Activated CD4-positive, alpha-beta T cell treated with anti-CD3 and anti-CD28 coated beads, Interleukin-2, amount 50 U/mL, for 16 hours (primary cell): ENCODE measurements at regions not wholly inside any gene's neighbourhood (a gene's known extent, or its start where the extent isn't known, plus 50 kb on each side); places are given as distances from the start of the nearest gene placed in this dataset.
"Not testable (repeated sequence)": the region's sequence is repeated elsewhere in the genome, so short reads cannot be mapped to it uniquely, and the experiment has no call there.

ENCODE experiments used
- DNase-seq: peaks from one replicate; pipeline ENCODE4 v3.0.0-alpha.2; 2020

- no peak for DNase-seq
Observed at GRCh38 chr6:144624716-144625115, 339.6 kb downstream of the UTRN start.

DNA sequence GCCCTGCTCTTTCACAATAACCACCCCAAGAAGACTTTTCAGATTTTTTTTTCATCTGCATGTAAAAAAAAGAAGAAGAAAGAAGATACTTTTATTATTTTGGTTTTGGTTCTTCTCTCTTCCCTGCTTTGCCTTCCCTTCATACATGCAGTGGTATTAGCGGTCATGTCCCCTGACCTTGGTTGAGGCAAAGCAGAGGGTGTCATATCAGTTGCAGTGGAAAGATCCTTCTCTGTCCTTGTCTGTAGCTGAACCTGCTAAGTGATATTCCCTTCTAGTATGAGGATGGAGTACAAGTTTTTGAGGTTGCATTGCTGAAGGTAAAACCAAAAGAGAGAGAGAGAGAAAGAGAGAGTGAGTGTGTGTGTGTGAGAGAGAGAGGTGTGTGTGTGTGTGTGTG lies 345.7 kb downstream of the UTRN start:
- no peak for DNase-seq

GRCh38 chr6:144632266-144632665 lies 347.1 kb downstream of the UTRN start:
- no peak for DNase-seq

GRCh38 chr6:144633886-144634285 lies 348.8 kb downstream of the UTRN start:
- DNase-seq, result no peak

GRCh38 chr6:144634371-144634770 lies 349.2 kb downstream of the UTRN start:
- no peak for DNase-seq

- no peak for DNase-seq
Observed at GRCh38 chr6:144635051-144635450, 349.9 kb downstream of the UTRN start.

- not testable (repeated sequence) for DNase-seq
Observed at GRCh38 chr6:144636025-144636424, 350.9 kb downstream of the UTRN start.

DNA sequence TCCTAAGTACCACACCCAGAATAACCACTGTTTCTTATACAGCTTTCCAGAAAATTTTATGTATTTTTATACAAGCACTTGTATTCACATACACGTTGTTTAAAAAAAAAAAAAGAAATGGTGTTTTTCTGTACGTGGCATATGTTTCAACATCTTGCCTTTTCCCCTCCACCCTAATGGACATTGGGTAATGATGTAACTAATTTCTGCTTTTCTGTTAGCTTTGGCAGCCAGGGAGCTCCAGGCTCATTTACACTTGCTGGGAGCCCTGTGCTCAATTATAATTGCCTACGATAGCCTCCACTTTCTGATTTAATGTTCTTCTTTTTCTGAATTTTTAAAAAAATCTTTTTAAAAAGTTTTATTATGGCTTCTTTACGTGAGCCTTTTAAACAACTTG lies 352.4 kb downstream of the UTRN start:
- DNase-seq, result no peak

DNA sequence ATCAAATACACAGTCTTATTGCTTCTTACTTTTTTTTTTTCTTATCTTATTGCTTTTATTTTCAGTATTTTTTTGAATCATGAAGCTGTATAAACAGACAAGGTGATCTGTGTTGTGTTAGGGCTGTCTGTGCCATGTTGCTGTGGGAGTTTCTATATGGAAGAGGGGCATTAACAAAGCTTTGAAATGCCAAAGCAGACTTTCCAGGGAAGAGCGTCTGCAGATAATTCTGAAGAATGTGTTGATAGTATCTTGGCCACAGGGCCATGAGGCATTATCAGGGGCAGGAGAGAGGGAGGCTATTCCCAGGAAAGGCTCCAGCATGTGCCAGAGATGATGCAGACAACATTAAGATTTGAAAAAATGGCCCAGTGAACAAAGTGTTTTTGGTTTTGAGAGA lies 354.5 kb downstream of the UTRN start:
- DNase-seq, result no peak

DNA sequence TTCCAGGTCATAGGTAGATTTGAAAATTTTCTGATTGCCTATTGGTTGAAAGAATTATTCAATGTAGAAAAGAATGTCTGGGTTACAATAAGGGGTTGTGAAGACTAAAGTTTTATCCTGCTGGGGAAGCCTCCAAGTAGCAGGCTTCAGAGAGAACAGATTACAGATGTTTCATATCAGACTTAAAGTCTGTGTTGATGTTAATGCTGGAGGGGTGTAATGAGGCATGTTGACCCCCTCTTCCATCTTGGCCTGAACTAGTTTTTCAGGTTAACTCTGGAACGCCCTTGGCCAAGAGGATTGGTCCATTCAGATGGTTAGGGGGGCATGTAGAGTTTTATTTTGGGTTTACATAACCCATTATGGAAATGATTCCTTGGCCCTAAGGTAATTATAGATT lies 356.2 kb downstream of the UTRN start:
- no peak for DNase-seq

DNA sequence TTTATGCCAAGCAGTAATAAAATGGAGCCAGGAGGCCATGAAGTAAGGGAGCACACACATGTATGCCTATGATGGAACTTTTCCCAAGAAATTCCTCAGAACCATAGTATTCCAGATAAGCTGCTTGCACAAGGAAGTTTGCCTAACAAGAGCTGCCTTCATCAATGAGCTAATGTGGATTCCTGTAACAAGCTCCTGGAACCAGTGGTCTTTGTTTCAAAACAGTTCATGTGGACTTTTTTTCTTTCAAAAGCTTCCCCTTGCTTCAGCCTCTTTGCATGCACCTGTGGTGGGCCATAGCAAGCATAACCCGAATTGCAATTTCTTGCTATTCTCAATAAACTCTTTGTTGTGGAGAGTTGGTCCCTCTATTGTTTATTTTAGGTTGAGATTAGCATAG lies 359.6 kb downstream of the UTRN start:
- DNase-seq, result no peak

DNA sequence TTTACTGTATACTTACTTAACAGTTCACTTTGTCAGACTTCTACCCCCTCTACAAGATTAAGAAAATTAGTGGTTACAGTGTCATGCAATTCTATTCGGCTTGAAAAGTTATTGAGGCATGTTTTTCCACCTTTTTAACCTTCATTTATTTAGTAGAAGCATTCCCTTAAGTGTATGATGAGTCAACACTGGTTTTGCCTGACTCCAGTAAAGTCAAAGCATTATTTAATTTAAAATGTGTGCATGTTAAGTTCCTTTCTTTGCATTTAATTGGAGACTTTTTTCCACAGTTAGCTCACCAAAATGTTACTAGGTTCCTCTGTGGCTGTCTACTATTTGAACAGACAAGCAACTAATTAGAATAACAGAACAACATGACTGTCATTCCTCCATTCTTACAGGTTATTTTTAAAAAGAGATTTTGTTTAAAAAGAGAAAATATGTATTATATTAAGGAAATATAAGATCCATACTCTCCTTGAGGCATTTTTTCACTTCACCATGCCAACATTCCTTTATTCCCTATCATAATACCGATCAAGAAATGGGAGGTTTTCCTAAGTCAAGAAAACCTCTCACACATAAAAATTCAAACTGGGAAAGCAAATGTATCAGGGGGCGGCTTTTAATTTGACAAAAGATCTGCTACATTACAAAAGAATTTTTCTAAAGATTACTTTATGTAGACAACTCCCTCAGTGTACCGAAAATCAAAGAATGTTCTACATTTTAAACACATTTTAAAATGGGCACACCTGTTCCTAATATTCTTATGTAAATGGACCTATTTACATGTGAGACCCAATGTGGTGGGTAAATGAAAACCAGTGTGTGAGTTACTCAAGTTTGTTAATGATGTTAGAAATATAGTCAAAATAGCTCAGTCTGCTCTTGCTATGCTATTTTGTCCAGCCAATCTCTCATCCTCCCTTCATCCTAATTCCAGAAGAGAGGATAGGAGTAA lies 361.2 kb downstream of the UTRN start:
- DNase-seq, result no peak

DNA sequence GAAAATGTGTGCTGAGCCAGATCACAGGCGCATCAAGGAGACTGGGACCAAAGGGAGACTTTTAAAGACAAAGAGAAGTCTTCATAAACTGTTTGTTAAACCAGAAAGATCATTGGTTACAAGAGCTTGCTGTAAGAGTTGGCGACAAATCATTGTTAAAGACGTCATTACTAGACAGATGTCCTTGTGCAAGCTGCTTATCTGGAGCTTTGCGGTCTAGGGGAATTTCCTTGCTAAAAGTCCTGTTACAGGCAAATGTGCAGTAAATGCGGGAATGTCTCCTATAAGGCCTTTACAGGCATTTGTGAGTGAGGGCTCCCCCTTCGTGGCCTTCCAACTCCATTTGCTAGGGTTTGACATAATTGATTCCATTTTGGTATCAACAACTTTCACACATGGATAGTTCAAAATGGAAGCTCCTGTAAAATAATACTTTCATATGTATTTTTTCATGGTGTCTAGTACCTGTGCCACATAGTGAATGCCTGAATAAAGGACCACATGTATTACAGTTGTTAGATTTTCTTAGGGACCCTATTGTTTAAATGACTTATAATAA lies 362.4 kb downstream of the UTRN start:
- no peak for DNase-seq

DNA sequence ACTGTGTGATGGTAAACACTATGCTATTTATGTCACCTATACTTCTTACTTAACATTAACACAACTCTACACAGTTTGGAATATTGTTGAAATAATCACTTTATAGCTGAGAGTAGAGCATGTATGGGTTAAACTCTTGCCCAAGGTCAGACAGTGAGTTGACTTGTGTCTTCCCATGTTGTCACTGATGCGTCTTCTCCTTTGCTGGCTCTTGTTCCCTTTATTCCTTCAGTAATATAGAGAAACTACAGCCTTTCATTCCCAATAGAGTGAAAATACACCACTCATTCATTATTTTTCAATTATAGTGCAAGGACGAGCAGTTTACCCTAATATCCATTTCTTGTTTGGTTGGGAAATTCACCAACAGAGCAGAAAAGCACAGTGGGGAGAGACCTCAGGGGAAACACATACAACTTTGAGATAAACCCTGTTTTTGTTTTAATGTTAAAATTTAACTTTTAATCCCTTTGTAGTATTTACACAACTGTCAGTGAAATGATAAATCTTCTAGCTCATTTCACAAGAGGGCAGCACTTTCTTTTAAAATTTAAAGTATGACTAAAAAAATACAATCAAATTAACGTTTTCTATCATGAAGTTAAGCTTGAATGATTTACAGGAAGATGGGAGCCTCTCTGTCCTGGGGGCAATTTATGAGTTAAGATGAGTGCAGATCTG lies 363.0 kb downstream of the UTRN start:
- no peak for DNase-seq

DNA sequence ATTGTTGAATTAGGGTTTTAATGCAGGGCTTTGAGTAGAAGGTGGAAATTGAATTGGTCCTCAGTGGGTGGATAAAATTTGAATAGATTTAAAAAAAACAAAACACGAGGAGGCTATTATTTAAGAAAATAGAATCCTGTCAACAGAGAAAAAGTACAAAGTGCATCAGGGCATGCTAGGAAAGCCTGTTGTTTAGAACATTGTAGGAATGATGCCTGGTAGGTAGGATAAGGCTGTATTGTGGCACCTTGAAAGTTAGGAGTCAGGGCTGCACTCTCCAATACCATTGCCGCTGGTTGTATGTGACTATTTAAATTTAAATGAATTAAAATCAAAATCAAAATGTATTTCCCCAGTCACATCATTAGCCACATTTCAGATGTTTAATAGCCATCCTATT lies 363.9 kb downstream of the UTRN start:
- no peak for DNase-seq

GRCh38 chr6:144651234-144651633 lies 366.1 kb downstream of the UTRN start:
- no peak for DNase-seq

GRCh38 chr6:144652292-144652891 lies 367.3 kb downstream of the UTRN start:
- DNase-seq, result no peak

DNA sequence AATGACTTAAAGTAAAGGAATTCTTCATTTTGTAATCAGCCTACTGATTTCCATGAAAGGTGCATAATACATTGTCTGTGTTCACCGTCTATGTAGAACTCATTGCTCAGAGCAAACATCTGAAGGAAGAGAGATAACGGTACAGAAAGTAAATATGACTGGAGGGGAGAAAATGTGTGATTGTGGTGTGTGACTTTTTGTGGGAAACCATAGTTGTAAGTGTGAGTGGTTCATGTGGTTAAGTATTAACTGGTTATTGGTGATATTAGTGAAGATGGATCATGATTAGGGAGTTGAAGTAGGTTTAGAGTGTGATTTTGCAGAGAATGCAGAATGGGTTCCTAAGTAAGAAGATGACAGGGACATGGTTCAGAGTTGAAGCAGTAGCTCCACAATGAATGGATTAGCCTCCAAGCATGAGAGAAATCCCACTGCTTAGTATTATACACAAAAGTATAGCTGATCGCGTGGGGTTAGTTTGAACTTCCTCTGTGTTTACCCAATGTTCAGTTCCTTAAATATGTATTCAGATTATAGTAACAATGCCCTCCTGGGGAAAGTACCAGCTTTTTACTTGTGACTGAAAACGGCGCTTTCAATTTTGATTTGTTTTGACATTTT lies 368.9 kb downstream of the UTRN start:
- DNase-seq, result peak; percentile 46

GRCh38 chr6:144654506-144654905 lies 369.4 kb downstream of the UTRN start:
- DNase-seq, result no peak

DNA sequence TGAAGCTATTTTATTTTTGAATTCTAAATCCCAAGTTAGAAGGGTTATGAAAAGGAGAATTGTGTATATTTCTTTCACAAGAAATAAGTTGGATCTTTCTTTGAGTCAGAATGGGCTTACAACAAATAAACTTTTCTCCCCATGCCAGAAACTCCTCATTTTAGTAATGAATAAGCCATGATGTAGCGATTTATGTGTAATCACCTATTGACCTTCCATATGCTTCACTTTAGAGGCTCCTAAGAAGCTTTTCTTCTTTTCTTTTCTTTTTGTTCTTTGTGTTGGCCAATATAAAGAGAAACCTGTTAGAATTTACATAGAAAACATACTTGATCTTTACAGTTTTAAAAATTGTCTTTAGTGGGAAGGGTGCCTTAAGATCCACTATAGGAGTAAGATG lies 370.2 kb downstream of the UTRN start:
- DNase-seq, result no peak

GRCh38 chr6:144657691-144658090 lies 372.6 kb downstream of the UTRN start:
- DNase-seq, result no peak

- DNase-seq, result peak; percentile 24
Observed at GRCh38 chr6:144659202-144660182, 374.4 kb downstream of the UTRN start.
